WERI-Rb-1 (cell line): ENCODE measurements at regions not wholly inside any gene's neighbourhood (a gene's known extent, or its start where the extent isn't known, plus 50 kb on each side); places are given as distances from the start of the nearest gene placed in this dataset.

Experiments used
- DNase-seq: peaks from one replicate; pipeline ENCODE4 v3.0.0-alpha.2; 2020
- H3K27ac ChIP-seq: fragments of 250-450 bp; sonication (Bioruptor Pico); 2 replicates; pipeline ENCODE4 v1.5.1; 2020; ENCODE audit warnings: mild to moderate bottlenecking, moderate library complexity
- H3K27me3 ChIP-seq: fragments of 250-450 bp; sonication (Bioruptor Pico); 2 replicates; pipeline ENCODE4 v1.5.1; 2021; ENCODE audit warnings: mild to moderate bottlenecking, low read depth, moderate library complexity; ENCODE audit not compliant: insufficient read depth, severe bottlenecking
- H3K36me3 ChIP-seq: fragments of 250-450 bp; sonication (Bioruptor Pico); 2 replicates; pipeline ENCODE4 v1.5.1; 2020; ENCODE audit warnings: mild to moderate bottlenecking, moderate library complexity
- H3K4me3 ChIP-seq: 2 replicates; pipeline ENCODE4 v1.5.1; 2011; ENCODE audit warnings: low read depth, mild to moderate bottlenecking, control low read depth, low read length
- H3K9me3 ChIP-seq: fragments of 250-450 bp; sonication (Bioruptor Pico); 2 replicates; pipeline ENCODE4 v1.5.1; 2021; ENCODE audit warnings: mild to moderate bottlenecking, moderate library complexity; ENCODE audit not compliant: severe bottlenecking
- TF ChIP-seq, protein P1 (sequence below): IDR thresholded peaks from 2 replicates; pipeline ENCODE4 v1.5.1; 2011; ENCODE audit warnings: low read depth, mild to moderate bottlenecking, control low read depth, inconsistent platforms, low read length

DNA sequence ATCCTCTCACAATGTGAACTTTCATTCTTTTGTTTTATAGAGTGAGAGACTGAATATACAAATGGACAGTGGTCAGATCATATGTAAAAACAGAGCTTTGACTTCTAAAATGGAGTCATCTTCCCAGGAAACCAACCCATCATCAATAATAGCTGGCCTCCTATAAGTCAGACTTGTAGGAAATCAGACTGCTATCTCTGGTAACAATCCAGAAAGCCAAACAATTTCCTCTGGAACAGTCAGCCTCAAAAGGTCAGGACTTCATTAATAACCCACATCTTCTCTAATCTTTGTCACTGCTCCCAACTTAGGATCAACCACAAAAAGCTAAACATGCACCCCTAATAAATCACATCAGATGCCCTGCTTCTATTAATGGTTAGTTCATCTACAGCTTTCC lies 227.9 kb upstream of the G2E3 start:
- Histone ChIP-seq H3K9me3 (peaks cover 4% of the 10 kb centered on the region), H3K4me3 (no peak overlapping the region), H3K36me3 (no peaks in the 10 kb centered on the region), H3K27ac (no peak overlapping the region), H3K27me3 (no peaks in the 10 kb centered on the region)
- TF ChIP-seq, protein P1, sequence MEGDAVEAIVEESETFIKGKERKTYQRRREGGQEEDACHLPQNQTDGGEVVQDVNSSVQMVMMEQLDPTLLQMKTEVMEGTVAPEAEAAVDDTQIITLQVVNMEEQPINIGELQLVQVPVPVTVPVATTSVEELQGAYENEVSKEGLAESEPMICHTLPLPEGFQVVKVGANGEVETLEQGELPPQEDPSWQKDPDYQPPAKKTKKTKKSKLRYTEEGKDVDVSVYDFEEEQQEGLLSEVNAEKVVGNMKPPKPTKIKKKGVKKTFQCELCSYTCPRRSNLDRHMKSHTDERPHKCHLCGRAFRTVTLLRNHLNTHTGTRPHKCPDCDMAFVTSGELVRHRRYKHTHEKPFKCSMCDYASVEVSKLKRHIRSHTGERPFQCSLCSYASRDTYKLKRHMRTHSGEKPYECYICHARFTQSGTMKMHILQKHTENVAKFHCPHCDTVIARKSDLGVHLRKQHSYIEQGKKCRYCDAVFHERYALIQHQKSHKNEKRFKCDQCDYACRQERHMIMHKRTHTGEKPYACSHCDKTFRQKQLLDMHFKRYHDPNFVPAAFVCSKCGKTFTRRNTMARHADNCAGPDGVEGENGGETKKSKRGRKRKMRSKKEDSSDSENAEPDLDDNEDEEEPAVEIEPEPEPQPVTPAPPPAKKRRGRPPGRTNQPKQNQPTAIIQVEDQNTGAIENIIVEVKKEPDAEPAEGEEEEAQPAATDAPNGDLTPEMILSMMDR: no peak
- no peak for DNase-seq

DNA sequence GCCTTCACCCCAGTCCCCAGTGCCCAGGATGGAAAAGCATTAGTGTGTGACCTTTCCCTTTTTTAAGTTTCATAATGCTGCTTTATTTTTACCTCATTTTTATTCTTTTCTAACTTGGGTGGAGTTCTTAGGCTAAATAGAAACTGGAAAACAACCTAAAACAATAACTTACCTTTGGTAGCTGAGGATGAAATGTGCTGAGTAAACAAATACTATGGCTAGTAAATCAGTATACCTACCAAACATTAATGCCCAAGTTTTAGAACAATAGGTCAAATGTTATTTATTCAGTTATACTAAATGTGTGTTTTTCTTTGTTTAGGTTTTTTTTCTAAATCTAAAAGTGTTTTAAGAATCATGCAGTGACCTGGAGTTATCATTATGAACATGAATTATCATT lies 226.6 kb upstream of the G2E3 start:
- Histone ChIP-seq H3K27me3 (no peaks in the 10 kb centered on the region), H3K36me3 (no peaks in the 10 kb centered on the region), H3K4me3 (no peak overlapping the region), H3K27ac (no peak overlapping the region), H3K9me3 (peaks cover 4% of the 10 kb centered on the region)
- no peak for DNase-seq
- TF ChIP-seq, protein P1: no peak

DNA sequence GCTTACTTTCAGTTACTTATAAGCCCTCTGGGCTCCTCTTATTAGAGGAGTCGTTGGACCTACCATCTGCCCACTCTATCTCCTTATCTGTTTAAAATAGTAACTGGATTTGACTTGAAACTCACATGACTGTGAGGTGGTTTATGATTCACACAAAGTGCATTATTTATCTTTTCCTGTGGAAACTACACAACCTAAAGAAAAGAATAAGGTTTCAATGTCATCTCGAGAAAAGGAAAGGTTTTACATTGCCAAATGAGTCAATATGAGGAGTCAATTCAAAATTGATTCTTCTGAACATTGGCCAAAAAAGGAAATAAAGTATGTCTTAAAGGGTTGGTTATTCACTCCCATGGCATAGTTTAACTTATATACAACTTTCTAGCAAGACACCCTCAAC lies 225.0 kb upstream of the G2E3 start:
- Histone ChIP-seq H3K27ac (no peak overlapping the region; the same call in 1 of the 2 replicates), H3K36me3 (no peaks in the 10 kb centered on the region), H3K4me3 (no peak overlapping the region), H3K27me3 (no peaks in the 10 kb centered on the region), H3K9me3 (peaks cover 4% of the 10 kb centered on the region)
- DNase-seq: no peak
- TF ChIP-seq, protein P1: no peak

DNA sequence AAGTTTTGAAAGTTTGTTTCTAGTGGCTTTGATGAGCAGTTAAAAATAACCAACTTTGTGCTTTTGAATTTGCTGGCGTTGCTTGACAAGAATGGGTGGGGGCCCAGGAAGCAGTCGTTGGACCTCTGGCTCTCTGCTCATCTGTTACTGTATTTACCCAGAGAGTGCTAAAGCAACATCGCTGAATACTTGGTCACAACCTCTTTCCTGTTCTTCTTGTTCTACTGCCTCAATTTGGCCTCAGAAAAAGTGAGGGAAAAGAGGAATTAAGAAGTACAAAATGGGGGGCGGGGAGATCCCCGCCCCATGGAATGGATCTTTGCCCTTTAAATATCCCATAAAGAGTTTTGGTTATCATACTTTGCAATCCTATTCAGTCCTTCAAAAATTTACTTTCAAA lies 221.5 kb upstream of the G2E3 start:
- Histone ChIP-seq H3K9me3 (no peaks in the 10 kb centered on the region), H3K27ac (no peak overlapping the region), H3K27me3 (no peaks in the 10 kb centered on the region), H3K4me3 (no peak overlapping the region), H3K36me3 (no peaks in the 10 kb centered on the region)
- no peak for DNase-seq
- TF ChIP-seq, protein P1: no peak

DNA sequence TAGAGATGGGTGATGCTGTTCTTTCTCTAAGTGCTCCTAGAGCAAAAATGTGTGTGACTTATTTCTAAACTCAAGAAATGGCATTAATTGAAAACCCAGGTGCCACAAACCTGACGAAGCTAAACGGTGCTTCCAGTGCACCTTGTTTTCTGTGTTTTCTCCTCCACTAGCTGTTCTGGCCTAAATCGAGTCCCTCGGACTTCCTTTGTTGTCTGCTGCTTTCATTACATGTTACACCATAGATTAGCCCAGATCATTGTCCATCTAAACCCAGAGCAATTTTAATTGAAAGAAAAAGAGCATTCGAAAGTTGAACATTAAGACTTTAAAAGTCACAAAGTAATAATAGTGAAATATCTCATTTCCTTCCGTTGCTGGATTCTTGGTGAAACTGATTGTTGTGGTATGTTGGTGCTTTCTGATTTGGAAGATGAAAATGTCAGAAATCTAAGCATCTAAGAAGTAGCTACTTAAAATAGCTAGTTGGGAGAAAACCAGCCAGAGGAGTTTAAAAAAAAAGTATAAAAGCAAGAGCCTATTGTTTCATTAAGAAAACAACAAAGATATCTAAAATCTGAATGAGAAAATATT lies 219.6 kb upstream of the G2E3 start:
- no peaks in the 10 kb centered on the region for H3K27me3 ChIP-seq

More for the DNA sequence above, 219.6 kb upstream of the G2E3 start:
- no peak for DNase-seq
- no peaks in the 10 kb centered on the region for H3K9me3 ChIP-seq
- H3K27ac ChIP-seq: no peak overlapping the region
- H3K4me3 ChIP-seq: no peak overlapping the region
- no peaks in the 10 kb centered on the region for H3K36me3 ChIP-seq
- TF ChIP-seq, protein P1: no peak
